ENCODE measurements at regions not wholly inside any gene's neighbourhood (a gene's known extent, or its start where the extent isn't known, plus 50 kb on each side); places are given as distances from the start of the nearest gene placed in this dataset.
A peak's percentile ranks its signal among the peaks of the same experiment; 100 is the strongest.
"Not testable (repeated sequence)": the region's sequence is repeated elsewhere in the genome, so short reads cannot be mapped to it uniquely, and the experiment has no call there.

DNA sequence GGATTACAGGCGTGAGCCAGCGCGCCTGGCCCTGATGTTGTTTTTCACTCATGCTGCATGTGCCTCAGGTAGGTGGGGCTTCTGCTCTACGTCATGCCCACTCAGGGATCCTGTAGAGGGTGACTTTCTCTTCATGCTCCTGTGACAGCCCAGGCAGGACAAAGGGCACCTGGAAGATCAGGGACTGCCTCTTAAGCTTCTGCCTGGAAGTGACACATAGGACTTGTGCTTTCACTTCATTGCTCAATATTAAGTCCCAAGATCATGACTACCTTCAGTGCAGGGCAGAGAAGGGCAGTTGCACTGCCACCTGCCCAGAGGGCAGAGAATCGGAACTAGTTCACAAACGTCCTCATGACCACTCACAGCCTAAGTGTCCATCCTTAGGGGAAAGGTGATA is 249.5 kb upstream of the SULF2 start:
- no peak overlapping the region for H3K4me3 ChIP-seq (ENCODE audit: low read length in 3 of 3)
- no peaks in the 10 kb centered on the region for H3K36me3 ChIP-seq (ENCODE audit: control insufficient read depth in 3 of 3, insufficient read depth in 3 of 3, low read length in 3 of 3)
- no peaks in the 10 kb centered on the region for H3K4me1 ChIP-seq (ENCODE audit: control insufficient read depth in 3 of 3, insufficient read depth in 3 of 3, low read length in 3 of 3)
- H3K27me3 ChIP-seq (ENCODE audit: control insufficient read depth in 3 of 3, insufficient read depth in 3 of 3, low read length in 3 of 3) = peaks cover 0 to 17% (median 0%) of the 10 kb centered on the region in 3 donors
- no peak overlapping the region for H3K27ac ChIP-seq (ENCODE audit: low read depth, low read length)
- H3K9ac ChIP-seq (ENCODE audit: low read depth in 1 of 3, low read length in 3 of 3) = no peak overlapping the region
- H3K9me3 ChIP-seq (ENCODE audit: control insufficient read depth in 3 of 3, low read length in 3 of 3) = peaks cover 0 to 2% (median 0%) of the 10 kb centered on the region in 3 donors

- not testable (repeated sequence) for H3K9ac ChIP-seq (ENCODE audit: low read depth in 1 of 3, low read length in 3 of 3); H3K27me3 ChIP-seq (ENCODE audit: control insufficient read depth in 3 of 3, insufficient read depth in 3 of 3, low read length in 3 of 3); H3K9me3 ChIP-seq (ENCODE audit: control insufficient read depth in 3 of 3, low read length in 3 of 3); H3K27ac ChIP-seq (ENCODE audit: low read depth, low read length); H3K4me3 ChIP-seq (ENCODE audit: low read length in 3 of 3); H3K36me3 ChIP-seq (ENCODE audit: control insufficient read depth in 3 of 3, insufficient read depth in 3 of 3, low read length in 3 of 3); H3K4me1 ChIP-seq (ENCODE audit: control insufficient read depth in 3 of 3, insufficient read depth in 3 of 3, low read length in 3 of 3)
These were observed 247.7 kb upstream of the SULF2 start for GRCh38 chr20:48033005-48033404.

DNA sequence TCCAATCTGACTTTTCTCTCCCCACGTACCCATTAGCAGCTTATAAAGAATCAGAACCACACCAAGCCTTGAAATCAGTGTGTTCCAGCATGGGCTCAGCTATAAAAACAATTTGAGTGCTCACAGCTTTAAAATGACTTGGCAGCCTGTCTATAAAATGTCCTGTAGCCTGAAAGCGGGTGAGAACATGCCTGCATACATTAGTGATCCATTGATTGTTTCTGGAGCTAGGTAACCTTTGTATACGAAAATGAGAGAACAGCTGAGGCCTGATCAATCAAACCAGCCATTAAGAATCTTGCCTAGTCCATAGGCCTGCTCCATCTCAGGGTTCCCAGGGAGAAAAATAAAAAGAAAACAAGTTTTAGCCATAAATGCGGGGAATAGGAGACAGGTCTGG is 245.8 kb upstream of the SULF2 start:
- Histone ChIP-seq H3K9me3 (ENCODE audit: control insufficient read depth in 3 of 3, low read length in 3 of 3) (no peaks in the 10 kb centered on the region), H3K9ac (ENCODE audit: low read depth in 1 of 3, low read length in 3 of 3) (no peak overlapping the region), H3K27ac (ENCODE audit: low read depth, low read length) (no peak overlapping the region), H3K4me3 (ENCODE audit: low read length in 3 of 3) (no peak overlapping the region), H3K36me3 (ENCODE audit: control insufficient read depth in 3 of 3, insufficient read depth in 3 of 3, low read length in 3 of 3) (no peaks in the 10 kb centered on the region), H3K27me3 (ENCODE audit: control insufficient read depth in 3 of 3, insufficient read depth in 3 of 3, low read length in 3 of 3) (peaks cover 0 to 13% (median 0%) of the 10 kb centered on the region in 3 donors), H3K4me1 (ENCODE audit: control insufficient read depth in 3 of 3, insufficient read depth in 3 of 3, low read length in 3 of 3) (no peaks in the 10 kb centered on the region)

DNA sequence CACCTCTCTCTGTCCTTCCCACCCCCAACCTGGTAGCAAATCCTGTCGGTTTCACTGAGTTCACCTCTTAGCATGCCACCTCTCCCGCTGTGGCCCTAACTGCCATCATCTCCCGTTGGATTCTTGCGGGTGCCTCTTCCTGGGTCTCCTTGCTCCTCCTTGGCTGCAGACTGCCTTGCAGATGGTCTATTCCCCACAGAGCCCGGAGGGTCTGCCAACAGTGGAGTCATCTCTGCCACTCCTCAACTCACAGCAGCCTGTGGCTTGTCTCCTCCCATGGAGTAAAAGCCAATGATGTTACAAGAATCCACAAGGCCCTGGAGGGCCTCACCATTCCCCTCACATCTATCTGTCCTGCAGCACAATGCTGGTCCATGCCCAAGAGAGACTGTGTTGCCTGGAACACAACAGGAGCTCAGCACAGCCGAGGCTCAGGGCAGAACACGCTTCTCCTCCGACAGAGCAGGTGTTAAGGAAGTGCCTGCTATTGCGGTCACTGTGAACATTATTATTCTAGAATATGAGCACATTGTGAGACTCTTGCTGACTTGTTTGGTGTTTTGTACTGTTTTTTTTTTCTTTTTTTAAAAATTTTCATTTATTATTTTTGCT is 241.8 kb upstream of the SULF2 start:
- H3K36me3 ChIP-seq (ENCODE audit: control insufficient read depth in 3 of 3, insufficient read depth in 3 of 3, low read length in 3 of 3) = no peaks in the 10 kb centered on the region
- H3K9ac ChIP-seq (ENCODE audit: low read depth in 1 of 3, low read length in 3 of 3) = no peak overlapping the region
- H3K4me1 ChIP-seq (ENCODE audit: control insufficient read depth in 3 of 3, insufficient read depth in 3 of 3, low read length in 3 of 3) = peaks cover 0 to 5% (median 0%) of the 10 kb centered on the region in 3 donors
- no peaks in the 10 kb centered on the region for H3K9me3 ChIP-seq (ENCODE audit: control insufficient read depth in 3 of 3, low read length in 3 of 3)
- no peak overlapping the region for H3K27ac ChIP-seq (ENCODE audit: low read depth, low read length)
- H3K27me3 ChIP-seq (ENCODE audit: control insufficient read depth in 3 of 3, insufficient read depth in 3 of 3, low read length in 3 of 3) = peaks cover 1 to 7% (median 2%) of the 10 kb centered on the region in 3 donors
- no peak overlapping the region for H3K4me3 ChIP-seq (ENCODE audit: low read length in 3 of 3)

DNA sequence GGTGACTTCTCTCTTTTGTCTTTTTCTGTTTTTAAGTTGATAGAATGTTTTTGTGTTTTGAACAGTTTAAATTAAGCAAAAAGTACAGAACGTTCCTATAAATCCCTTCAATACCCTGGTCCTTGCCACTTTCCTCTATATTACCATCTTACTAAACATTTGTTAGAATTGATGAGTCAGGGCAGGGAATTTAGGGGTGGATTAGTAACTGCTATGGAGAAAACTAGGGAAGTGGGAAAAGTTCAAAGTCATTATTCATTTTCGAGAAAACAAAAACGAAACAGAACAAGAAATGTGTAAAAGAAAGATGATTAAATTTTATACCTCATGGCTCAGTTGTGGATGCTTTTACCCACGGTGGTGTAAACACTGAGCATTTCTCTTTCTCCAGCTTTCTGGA is 240.4 kb upstream of the SULF2 start:
- Histone ChIP-seq H3K4me3 (ENCODE audit: low read length in 3 of 3) (no peak overlapping the region), H3K9ac (ENCODE audit: low read depth in 1 of 3, low read length in 3 of 3) (no peak overlapping the region)

DNA sequence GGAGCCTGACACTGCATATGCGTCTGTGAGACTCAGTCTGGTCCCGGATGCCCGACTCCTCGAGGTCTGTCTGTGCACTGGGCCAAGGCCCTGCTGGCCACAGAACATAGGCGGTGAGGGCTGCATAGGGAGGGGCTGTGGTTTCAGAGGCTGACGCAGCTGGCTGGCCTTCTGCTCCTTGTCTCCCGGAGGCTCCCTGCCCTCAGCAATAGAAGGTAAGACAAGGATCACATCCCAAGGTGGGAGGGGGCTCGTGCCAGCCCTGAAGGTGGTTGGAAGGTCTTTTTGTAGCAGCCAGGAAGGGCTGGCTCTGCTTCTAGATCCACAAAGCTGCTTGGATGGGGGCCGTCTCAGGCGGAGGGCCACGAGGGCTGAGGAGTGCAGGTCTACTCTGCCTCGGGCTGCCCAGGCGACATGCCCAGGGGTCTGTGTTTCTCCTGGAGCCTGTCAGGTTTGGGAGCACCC is 239.8 kb upstream of the SULF2 start:
- H3K27ac ChIP-seq (ENCODE audit: low read depth, low read length) = peak overlapping the region; percentile 12
- H3K27me3 ChIP-seq (ENCODE audit: control insufficient read depth in 3 of 3, insufficient read depth in 3 of 3, low read length in 3 of 3) = peaks cover 2 to 11% (median 6%) of the 10 kb centered on the region in 3 donors
- H3K36me3 ChIP-seq (ENCODE audit: control insufficient read depth in 3 of 3, insufficient read depth in 3 of 3, low read length in 3 of 3) = no peaks in the 10 kb centered on the region
- no peak overlapping the region for H3K4me3 ChIP-seq (ENCODE audit: low read length in 3 of 3)
- H3K9ac ChIP-seq (ENCODE audit: low read depth in 1 of 3, low read length in 3 of 3) = no peak overlapping the region
- no peaks in the 10 kb centered on the region for H3K9me3 ChIP-seq (ENCODE audit: control insufficient read depth in 3 of 3, low read length in 3 of 3)
- H3K4me1 ChIP-seq (ENCODE audit: control insufficient read depth in 3 of 3, insufficient read depth in 3 of 3, low read length in 3 of 3) = peaks cover 0 to 5% (median 0%) of the 10 kb centered on the region in 3 donors

More for the DNA sequence above, 240.4 kb upstream of the SULF2 start:
- H3K27me3 ChIP-seq (ENCODE audit: control insufficient read depth in 3 of 3, insufficient read depth in 3 of 3, low read length in 3 of 3) = peaks cover 2 to 7% (median 6%) of the 10 kb centered on the region in 3 donors
- peaks cover 0 to 5% (median 0%) of the 10 kb centered on the region in 3 donors for H3K4me1 ChIP-seq (ENCODE audit: control insufficient read depth in 3 of 3, insufficient read depth in 3 of 3, low read length in 3 of 3)
- no peak overlapping the region for H3K27ac ChIP-seq (ENCODE audit: low read depth, low read length)
- H3K9me3 ChIP-seq (ENCODE audit: control insufficient read depth in 3 of 3, low read length in 3 of 3) = no peaks in the 10 kb centered on the region
- H3K36me3 ChIP-seq (ENCODE audit: control insufficient read depth in 3 of 3, insufficient read depth in 3 of 3, low read length in 3 of 3) = no peaks in the 10 kb centered on the region

DNA sequence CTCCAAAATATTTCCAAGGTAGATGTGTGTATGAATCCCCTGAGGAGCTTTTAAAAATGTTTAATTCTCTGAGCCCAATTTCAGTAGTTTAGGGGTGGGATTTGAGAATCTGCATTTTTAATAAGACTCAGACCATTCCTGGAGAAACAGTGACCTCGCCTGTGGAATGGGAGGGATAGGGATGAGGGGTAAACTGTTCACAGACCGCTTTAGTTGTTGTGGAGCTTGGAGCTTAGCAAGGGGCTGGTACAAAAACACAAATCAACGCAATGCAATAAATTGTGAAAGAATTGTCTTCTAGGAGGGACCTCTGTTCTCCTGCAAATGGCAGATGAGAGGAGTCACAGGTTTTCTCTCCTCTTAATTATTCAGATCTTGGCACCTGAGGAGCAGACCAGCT is 239.3 kb upstream of the SULF2 start:
- Histone ChIP-seq H3K27ac (ENCODE audit: low read depth, low read length) (peak overlapping the region; percentile 12), H3K27me3 (ENCODE audit: control insufficient read depth in 3 of 3, insufficient read depth in 3 of 3, low read length in 3 of 3) (peaks cover 2 to 14% (median 9%) of the 10 kb centered on the region in 3 donors), H3K4me1 (ENCODE audit: control insufficient read depth in 3 of 3, insufficient read depth in 3 of 3, low read length in 3 of 3) (peaks cover 0 to 5% (median 1%) of the 10 kb centered on the region in 3 donors), H3K9ac (ENCODE audit: low read depth in 1 of 3, low read length in 3 of 3) (no peak overlapping the region), H3K4me3 (ENCODE audit: low read length in 3 of 3) (no peak overlapping the region), H3K36me3 (ENCODE audit: control insufficient read depth in 3 of 3, insufficient read depth in 3 of 3, low read length in 3 of 3) (no peaks in the 10 kb centered on the region), H3K9me3 (ENCODE audit: control insufficient read depth in 3 of 3, low read length in 3 of 3) (no peaks in the 10 kb centered on the region)

DNA sequence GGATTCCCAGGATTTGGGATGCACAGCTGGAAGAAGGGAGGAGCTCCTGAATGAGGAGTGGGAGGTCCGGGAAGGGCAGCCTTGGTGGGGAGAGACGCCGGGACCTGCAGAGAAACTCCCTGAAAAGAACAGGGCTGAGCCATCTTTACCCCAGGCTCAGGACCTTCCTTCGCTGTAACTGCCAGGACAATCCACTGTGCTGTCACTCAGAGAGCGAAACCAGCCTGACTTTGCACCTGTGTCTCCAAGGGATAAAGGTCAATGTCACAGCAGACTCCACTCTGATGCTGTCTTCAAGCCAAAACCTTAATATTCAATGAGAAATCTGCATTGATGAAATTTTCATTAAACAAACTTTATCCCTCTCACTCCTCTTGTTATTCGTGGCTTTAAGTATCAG is 235.4 kb upstream of the SULF2 start:
- peaks cover 6 to 15% (median 9%) of the 10 kb centered on the region in 3 donors for H3K27me3 ChIP-seq (ENCODE audit: control insufficient read depth in 3 of 3, insufficient read depth in 3 of 3, low read length in 3 of 3)
- not testable (repeated sequence) for H3K4me3 ChIP-seq (ENCODE audit: low read length in 3 of 3); H3K9me3 ChIP-seq (ENCODE audit: control insufficient read depth in 3 of 3, low read length in 3 of 3); H3K27ac ChIP-seq (ENCODE audit: low read depth, low read length); H3K9ac ChIP-seq (ENCODE audit: low read depth in 1 of 3, low read length in 3 of 3); H3K4me1 ChIP-seq (ENCODE audit: control insufficient read depth in 3 of 3, insufficient read depth in 3 of 3, low read length in 3 of 3); H3K36me3 ChIP-seq (ENCODE audit: control insufficient read depth in 3 of 3, insufficient read depth in 3 of 3, low read length in 3 of 3)

GRCh38 chr20:48019940-48020339 is 234.7 kb upstream of the SULF2 start:
- H3K27me3 ChIP-seq (ENCODE audit: control insufficient read depth in 3 of 3, insufficient read depth in 3 of 3, low read length in 3 of 3) = peaks cover 4 to 15% (median 9%) of the 10 kb centered on the region in 3 donors
- peaks cover 0 to 2% (median 0%) of the 10 kb centered on the region in 3 donors for H3K9me3 ChIP-seq (ENCODE audit: control insufficient read depth in 3 of 3, low read length in 3 of 3)
- H3K9ac ChIP-seq (ENCODE audit: low read depth in 1 of 3, low read length in 3 of 3) = no peak overlapping the region
- no peak overlapping the region for H3K27ac ChIP-seq (ENCODE audit: low read depth, low read length)
- no peak overlapping the region for H3K4me3 ChIP-seq (ENCODE audit: low read length in 3 of 3)
- H3K4me1 ChIP-seq (ENCODE audit: control insufficient read depth in 3 of 3, insufficient read depth in 3 of 3, low read length in 3 of 3) = peaks cover 0 to 2% (median 1%) of the 10 kb centered on the region in 3 donors
- no peaks in the 10 kb centered on the region for H3K36me3 ChIP-seq (ENCODE audit: control insufficient read depth in 3 of 3, insufficient read depth in 3 of 3, low read length in 3 of 3)

- H3K27me3 ChIP-seq (ENCODE audit: control insufficient read depth in 3 of 3, insufficient read depth in 3 of 3, low read length in 3 of 3) = peaks cover 4 to 15% (median 9%) of the 10 kb centered on the region in 3 donors
- H3K9ac ChIP-seq (ENCODE audit: low read depth in 1 of 3, low read length in 3 of 3) = no peak overlapping the region
- peaks cover 0 to 2% (median 0%) of the 10 kb centered on the region in 3 donors for H3K4me1 ChIP-seq (ENCODE audit: control insufficient read depth in 3 of 3, insufficient read depth in 3 of 3, low read length in 3 of 3)
- H3K4me3 ChIP-seq (ENCODE audit: low read length in 3 of 3) = no peak overlapping the region
- H3K9me3 ChIP-seq (ENCODE audit: control insufficient read depth in 3 of 3, low read length in 3 of 3) = peaks cover 0 to 2% (median 0%) of the 10 kb centered on the region in 3 donors
- no peaks in the 10 kb centered on the region for H3K36me3 ChIP-seq (ENCODE audit: control insufficient read depth in 3 of 3, insufficient read depth in 3 of 3, low read length in 3 of 3)
- no peak overlapping the region for H3K27ac ChIP-seq (ENCODE audit: low read depth, low read length)
These were observed 234.2 kb upstream of the SULF2 start for GRCh38 chr20:48019496-48019895.
